GM18505 (cell line): ENCODE measurements at regions not wholly inside any gene's neighbourhood (a gene's known extent, or its start where the extent isn't known, plus 50 kb on each side); places are given as distances from the start of the nearest gene placed in this dataset.
"Not testable (repeated sequence)": the region's sequence is repeated elsewhere in the genome, so short reads cannot be mapped to it uniquely, and the experiment has no call there.

ENCODE experiments used
- ATAC-seq: cut with Tn5 transposase; IDR thresholded peaks from one replicate; pipeline ENCODE4 v1.9.1; 2021; ENCODE audit not compliant: unreplicated experiment
- POLR2A ChIP-seq: IDR thresholded peaks from 4 replicates; pipeline ENCODE4 v1.6.1; 2011; ENCODE audit warnings: borderline replicate concordance; ENCODE audit not compliant: insufficient read depth, insufficient read length; ENCODE audit errors: extremely low read depth

DNA sequence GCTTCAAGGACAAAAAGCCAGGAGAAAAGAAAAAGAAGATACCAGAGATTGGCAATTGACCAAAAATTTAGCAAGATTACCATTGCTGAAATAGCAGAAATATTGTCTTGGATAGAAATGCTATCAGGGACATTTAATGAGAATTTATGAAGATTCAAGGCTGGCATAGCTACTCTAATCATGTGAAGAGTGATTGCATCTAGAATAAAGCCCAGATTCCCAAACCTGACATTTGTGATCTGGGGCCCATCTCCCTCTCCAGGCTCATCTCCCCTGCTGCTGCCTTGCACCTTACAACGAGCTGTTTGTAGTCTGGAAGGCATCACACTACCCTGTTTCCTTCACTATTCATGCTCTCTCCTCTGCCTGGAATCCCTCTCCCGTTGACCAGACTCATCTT is 114.5 kb downstream of the C9orf152 start:
- no peak for ATAC-seq

DNA sequence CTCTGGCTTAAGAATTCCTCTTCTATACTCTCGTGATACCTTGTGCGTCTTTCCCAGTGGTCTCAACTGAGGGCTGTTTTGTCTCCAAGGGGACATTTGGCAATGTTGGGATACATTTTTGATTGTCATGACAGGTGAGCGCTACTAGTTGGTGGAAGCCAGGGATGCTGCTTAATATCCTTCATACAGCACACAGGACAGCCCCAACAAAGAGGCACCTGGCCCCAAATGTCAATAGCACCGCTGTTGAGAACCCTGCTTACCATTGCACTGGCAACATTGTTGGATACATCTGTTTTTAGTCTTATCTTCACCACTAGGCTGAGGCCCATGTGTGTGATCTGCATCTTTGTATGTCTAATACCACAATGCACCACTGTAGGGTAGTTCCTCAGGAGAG is 114.1 kb downstream of the C9orf152 start:
- no peak for TF ChIP-seq POLR2A
- no peak for ATAC-seq

More for the DNA sequence above, 114.5 kb downstream of the C9orf152 start:
- TF ChIP-seq POLR2A, result no peak

- ATAC-seq, result no peak
These were observed 112.8 kb downstream of the C9orf152 start for GRCh38 chr9:110095161-110095595.

DNA sequence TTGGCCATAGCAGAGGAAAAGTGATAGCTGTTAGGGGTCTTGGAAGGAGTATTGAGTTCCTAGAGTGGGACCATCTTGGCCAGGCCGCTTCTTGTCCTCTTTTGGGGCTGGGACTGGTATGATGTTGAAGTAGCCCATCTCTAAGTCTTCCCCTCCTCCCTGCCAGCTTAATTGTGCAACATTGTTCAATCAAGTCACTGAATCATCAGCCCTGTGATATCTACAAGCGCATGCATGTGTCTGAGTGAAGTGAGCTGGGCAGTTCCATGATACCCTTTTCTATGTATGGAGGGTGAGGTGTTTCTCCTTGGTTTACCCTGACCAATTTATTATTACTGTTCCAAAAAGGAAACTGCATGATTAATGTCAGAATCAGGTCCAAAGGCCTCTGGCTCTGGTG is 112.2 kb downstream of the C9orf152 start:
- no peak for TF ChIP-seq POLR2A
- ATAC-seq, result no peak

More at GRCh38 chr9:110095161-110095595, 112.8 kb downstream of the C9orf152 start:
- TF ChIP-seq POLR2A, result no peak

GRCh38 chr9:110096674-110097073 is 111.3 kb downstream of the C9orf152 start:
- ATAC-seq, result not testable (repeated sequence)

DNA sequence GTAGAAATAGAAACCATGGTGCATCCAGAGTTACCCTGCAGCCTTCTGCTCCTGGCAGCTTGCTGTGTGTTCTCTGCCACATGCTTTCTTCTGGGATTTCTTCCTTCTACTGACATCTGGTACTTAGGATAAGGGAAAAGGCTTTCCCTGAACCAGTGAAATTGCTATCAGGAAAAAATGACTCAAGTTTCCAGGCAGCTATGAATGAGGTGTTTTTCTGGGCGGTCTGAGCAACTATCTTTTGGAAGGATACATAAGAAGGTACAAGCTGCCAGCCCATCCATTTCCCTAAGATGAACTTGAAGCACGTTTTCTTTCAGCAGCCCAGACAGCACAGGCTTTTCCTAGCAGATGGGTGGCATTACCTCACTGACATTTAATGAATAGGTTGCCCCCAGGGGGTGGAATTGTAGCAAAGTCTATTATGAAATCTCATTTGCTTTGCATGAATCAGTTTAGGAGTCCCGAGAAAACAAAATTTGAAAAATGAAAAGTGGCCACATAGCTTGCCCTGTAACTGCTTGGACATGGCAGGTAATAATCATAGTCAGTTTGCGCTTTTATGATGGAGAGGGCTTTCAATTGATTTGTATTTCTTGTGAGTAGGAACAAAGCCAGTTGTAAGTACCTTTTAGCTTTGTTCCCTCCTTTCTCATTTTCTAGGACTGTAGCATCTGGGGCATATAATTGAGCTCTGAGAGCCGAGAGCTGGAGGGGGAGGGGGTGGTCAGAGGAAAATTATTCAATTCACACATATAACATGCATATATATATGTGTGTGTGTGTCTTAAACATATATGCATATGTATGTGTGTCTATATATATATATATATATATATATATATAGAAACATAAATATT is 108.5 kb downstream of the C9orf152 start:
- ATAC-seq, result no peak
- no peak for TF ChIP-seq POLR2A

- no peak for TF ChIP-seq POLR2A
- peak; percentile 73 for ATAC-seq
These were observed 106.3 kb downstream of the C9orf152 start for GRCh38 chr9:110101531-110102161.

- ATAC-seq, result no peak
- no peak for TF ChIP-seq POLR2A
These were observed 104.7 kb downstream of the C9orf152 start for GRCh38 chr9:110103257-110103656.

GRCh38 chr9:110104261-110104809 is 103.6 kb downstream of the C9orf152 start:
- ATAC-seq, result no peak
- TF ChIP-seq POLR2A, result no peak

DNA sequence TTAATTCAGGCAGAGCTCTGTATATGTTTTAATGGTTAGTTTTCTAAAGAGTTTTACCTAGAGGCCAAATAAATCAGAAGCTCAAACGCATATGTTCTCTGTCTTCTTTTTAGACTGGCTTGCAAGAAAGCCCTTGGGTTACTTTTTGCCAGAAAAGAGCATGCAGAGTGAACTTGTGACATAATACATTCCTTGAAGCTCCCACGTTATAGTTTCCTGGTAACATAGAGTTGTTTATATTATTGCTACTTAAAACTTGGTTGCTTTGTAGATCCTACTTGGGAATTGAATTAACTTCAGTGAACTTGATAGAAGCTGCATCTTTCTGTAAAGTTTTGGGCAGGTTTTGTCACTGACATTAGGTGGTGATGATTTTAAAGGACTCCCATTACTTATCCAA is 102.9 kb downstream of the C9orf152 start:
- no peak for ATAC-seq
- TF ChIP-seq POLR2A, result no peak

- ATAC-seq, result no peak
- TF ChIP-seq POLR2A, result no peak
These were observed 101.3 kb downstream of the C9orf152 start for GRCh38 chr9:110106661-110107060.

GRCh38 chr9:110109333-110110092 is 98.4 kb downstream of the C9orf152 start:
- no peak for ATAC-seq
- no peak for TF ChIP-seq POLR2A

DNA sequence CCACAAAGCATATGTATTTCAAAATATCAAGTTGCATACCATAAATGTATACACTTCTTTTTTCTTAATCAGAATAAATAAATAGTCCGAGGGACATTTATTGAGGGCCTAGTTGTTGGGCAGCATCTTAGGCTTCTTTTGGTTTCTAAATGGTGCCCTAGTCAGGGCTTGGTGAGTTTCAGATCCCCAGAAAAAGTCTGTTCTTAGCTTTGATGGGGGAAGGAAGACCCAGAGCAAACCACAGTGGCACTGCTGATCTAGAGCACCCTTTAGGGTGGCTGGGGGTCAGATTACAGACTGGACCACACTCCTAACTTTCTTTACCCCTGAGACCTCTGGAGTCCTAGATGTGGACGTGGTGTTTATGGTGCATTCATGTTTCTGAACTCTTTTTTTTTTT is 97.8 kb downstream of the C9orf152 start:
- no peak for TF ChIP-seq POLR2A
- peak; percentile 73 for ATAC-seq

- no peak for TF ChIP-seq POLR2A
- ATAC-seq, result no peak
These were observed 96.1 kb downstream of the C9orf152 start for GRCh38 chr9:110111868-110112267.

DNA sequence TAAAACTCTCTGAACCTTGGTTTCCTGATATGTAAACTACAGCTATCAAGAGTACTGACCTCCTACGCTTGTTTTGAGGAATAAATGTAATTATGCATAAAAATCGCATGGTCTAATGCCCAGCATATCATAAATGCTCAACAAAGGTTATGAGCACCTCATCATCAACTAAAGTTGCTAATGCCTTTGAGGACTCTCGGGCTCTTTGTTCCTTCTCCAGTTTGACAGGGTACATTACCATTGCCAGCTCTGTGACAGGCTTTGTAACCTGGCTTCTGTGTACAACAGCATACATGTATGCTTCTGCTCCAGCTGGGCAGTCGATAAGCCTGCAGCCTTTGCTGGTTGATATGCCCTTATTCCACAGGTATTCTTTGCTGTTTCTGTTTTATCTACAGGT is 95.2 kb downstream of the C9orf152 start:
- TF ChIP-seq POLR2A, result no peak
- no peak for ATAC-seq
